H1 (cell line): ENCODE measurements at regions not wholly inside any gene's neighbourhood (a gene's known extent, or its start where the extent isn't known, plus 50 kb on each side); places are given as distances from the start of the nearest gene placed in this dataset.

Experiments
- CTCF ChIA-PET: fragments of 300-600 bp; sonication (Branson Sonifier 250); formaldehyde crosslinking; loops from one replicate; lab custom pipeline; 2021; ENCODE audit not compliant: partially characterized antibody; lab: Charles Lee
- POLR2A ChIA-PET: fragments of 300-600 bp; sonication (Branson Sonifier 250); formaldehyde crosslinking; loops from one replicate; lab custom pipeline; 2021; ENCODE audit warnings: inconsistent platforms; ENCODE audit not compliant: partially characterized antibody; lab: Charles Lee
- DNase-seq, 2 experiments: peaks; one replicate each; pipeline versions ENCODE4 v3.0.0 to v3.0.0-alpha.2; 2010 to 2022; ENCODE audit warnings: low spot score in 2 of 2, low read depth in 1 of 2, mixed read lengths in 1 of 2
- FAIRE-seq: peaks from 2 replicates; lab custom pipeline; 2011; peaks lifted over from hg19 to GRCh38; lab: Jason Lieb, UNC
- H2AFZ ChIP-seq: 2 replicates; pipeline ENCODE4 v1.8.1; 2012; ENCODE audit warnings: low read length, inconsistent platforms
- H2AK5ac ChIP-seq: 2 replicates; pipeline ENCODE4 v1.6.1; 2013; ENCODE audit warnings: low read depth, low read length
- H2BK120ac ChIP-seq: replicated peaks from 2 replicates; pipeline ENCODE3; 2013; ENCODE audit warnings: low read depth, low read length, inconsistent platforms
- H2BK12ac ChIP-seq: 2 replicates; pipeline ENCODE4 v1.6.1; 2013; ENCODE audit warnings: low read depth, low read length
- H2BK15ac ChIP-seq: 2 replicates; pipeline ENCODE4 v1.6.1; 2013; ENCODE audit warnings: low read length
- H2BK20ac ChIP-seq: 2 replicates; pipeline ENCODE4 v1.6.1; 2013; ENCODE audit warnings: low read length
- H2BK5ac ChIP-seq: 2 replicates; pipeline ENCODE4 v1.6.1; 2013; ENCODE audit warnings: low read depth, low read length
- H3K14ac ChIP-seq: 2 replicates; pipeline ENCODE4 v1.6.1; 2013; ENCODE audit warnings: inconsistent platforms; ENCODE audit not compliant: insufficient read length
- H3K18ac ChIP-seq: 2 replicates; pipeline ENCODE4 v1.6.1; 2013; ENCODE audit warnings: low read length; ENCODE audit errors: extremely low read depth
- H3K23ac ChIP-seq: 2 replicates; pipeline ENCODE4 v1.6.1; 2013; ENCODE audit warnings: inconsistent platforms; ENCODE audit not compliant: insufficient read length
- H3K23me2 ChIP-seq: 2 replicates; pipeline ENCODE4 v1.6.1; 2013; ENCODE audit warnings: low read depth, low read length
- H3K27ac ChIP-seq: 2 replicates; pipeline ENCODE4 v1.6.1; 2011; ENCODE audit warnings: low read depth, low read length, inconsistent platforms
- H3K27me3 ChIP-seq, 4 experiments: replicated peaks in 1 of 4; 1 replicate in 1 of 4; 2 replicates in 3 of 4; pipeline versions ENCODE4 v1.6.1 to v1.8.1; 2011 to 2013; ENCODE audit warnings: low read length in 3 of 4, mild to moderate bottlenecking in 3 of 4, inconsistent platforms in 2 of 4, mixed read lengths in 2 of 4, moderate library complexity in 1 of 4; ENCODE audit not compliant: control insufficient read depth in 3 of 4, insufficient read depth in 3 of 4; ENCODE audit errors: extremely low read depth in 1 of 4
- H3K36me3 ChIP-seq, 4 experiments: 2 replicates each; pipeline versions ENCODE4 v1.6.1 to v1.8.1; 2011 to 2013; ENCODE audit warnings: mild to moderate bottlenecking in 4 of 4, low read length in 3 of 4, moderate library complexity in 2 of 4, control low read depth in 1 of 4, inconsistent platforms in 1 of 4; ENCODE audit not compliant: insufficient read depth in 4 of 4, control insufficient read depth in 2 of 4
- H3K4ac ChIP-seq: replicated peaks from 2 replicates; pipeline ENCODE3; 2013; ENCODE audit warnings: low read length, low read depth, mixed read lengths, inconsistent platforms; ENCODE audit not compliant: insufficient read length
- H3K4me1 ChIP-seq, 4 experiments: replicated peaks in 1 of 4; 1 replicate in 1 of 4; 2 replicates in 3 of 4; pipeline versions ENCODE4 v1.6.1 to v1.8.1; 2011 to 2013; ENCODE audit warnings: low read length in 3 of 4, inconsistent platforms in 2 of 4, mixed read lengths in 1 of 4; ENCODE audit not compliant: insufficient read depth in 4 of 4, control insufficient read depth in 3 of 4
- H3K4me2 ChIP-seq, 2 experiments: 2 replicates each; pipeline versions ENCODE4 v1.6.1 to v1.8.1; 2011 to 2013; ENCODE audit warnings: low read depth in 2 of 2, low read length in 2 of 2, control low read depth in 1 of 2, inconsistent platforms in 1 of 2, mild to moderate bottlenecking in 1 of 2; ENCODE audit not compliant: insufficient read depth in 1 of 2
- H3K4me3 ChIP-seq, 4 experiments: fragments of 200-600, 300-600 bp in 1 of 4; sonication (generic), shearing (Covaris generic), sonication (Bioruptor Twin) in 1 of 4; 2 replicates each; pipeline versions ENCODE4 v1.5.1 to v1.8.1; 2011 to 2016; ENCODE audit warnings: low read length in 4 of 4, low read depth in 3 of 4, control low read depth in 2 of 4, inconsistent platforms in 2 of 4, mild to moderate bottlenecking in 2 of 4, mixed read lengths in 1 of 4, moderate library complexity in 1 of 4; ENCODE audit not compliant: insufficient read depth in 2 of 4; ENCODE audit errors: extremely low read depth in 1 of 4
- H3K56ac ChIP-seq: replicated peaks from 2 replicates; pipeline ENCODE3; 2013; ENCODE audit warnings: low read depth, mild to moderate bottlenecking, mixed read lengths, low read length, inconsistent platforms; ENCODE audit not compliant: insufficient read length
- H3K79me1 ChIP-seq: 2 replicates; pipeline ENCODE4 v1.6.1; 2013; ENCODE audit warnings: low read depth, low read length, control low read depth
- H3K79me2 ChIP-seq, 2 experiments: 2 replicates each; pipeline versions ENCODE4 v1.6.1 to v1.8.1; 2012 to 2013; ENCODE audit warnings: low read length in 2 of 2, mild to moderate bottlenecking in 2 of 2, inconsistent platforms in 1 of 2; ENCODE audit not compliant: insufficient read depth in 2 of 2, control insufficient read depth in 1 of 2
- H3K9ac ChIP-seq, 4 experiments: replicated peaks in 1 of 4; 1 replicate in 1 of 4; 2 replicates in 3 of 4; pipeline versions ENCODE4 v1.6.1 to v1.8.1; 2011 to 2013; ENCODE audit warnings: low read depth in 3 of 4, low read length in 3 of 4, control low read depth in 2 of 4, mild to moderate bottlenecking in 2 of 4, moderate library complexity in 2 of 4, inconsistent platforms in 1 of 4; ENCODE audit errors: extremely low read depth in 1 of 4
- H3K9me3 ChIP-seq, 2 experiments: 2 replicates each; pipeline versions ENCODE4 v1.6.1 to v1.8.1; 2012 to 2013; ENCODE audit warnings: mild to moderate bottlenecking in 2 of 2, moderate library complexity in 2 of 2, control low read depth in 1 of 2, inconsistent platforms in 1 of 2, low read depth in 1 of 2, low read length in 1 of 2, mixed read lengths in 1 of 2; ENCODE audit not compliant: insufficient read depth in 2 of 2
- H4K20me1 ChIP-seq, 2 experiments: replicated peaks in 1 of 2; 2 replicates each; pipeline versions ENCODE3 to v1.8.1; 2011 to 2013; ENCODE audit warnings: inconsistent platforms in 2 of 2, low read length in 2 of 2, mild to moderate bottlenecking in 1 of 2; ENCODE audit not compliant: insufficient read depth in 2 of 2, control insufficient read depth in 1 of 2
- H4K5ac ChIP-seq: 2 replicates; pipeline ENCODE4 v1.6.1; 2013; ENCODE audit warnings: low read length, low read depth, mixed read lengths, inconsistent platforms; ENCODE audit not compliant: insufficient read length
- H4K8ac ChIP-seq: 2 replicates; pipeline ENCODE4 v1.8.0; 2013; ENCODE audit warnings: mild to moderate bottlenecking, moderate library complexity, low read length, inconsistent platforms; ENCODE audit not compliant: insufficient read depth; ENCODE audit errors: extremely low read depth
- H4K91ac ChIP-seq: replicated peaks from 2 replicates; pipeline ENCODE3; 2013; ENCODE audit warnings: low read length, mixed read lengths, inconsistent platforms; ENCODE audit not compliant: insufficient read length
- BRCA1 ChIP-seq: IDR thresholded peaks from 2 replicates; pipeline ENCODE4 v1.6.1; 2012; ENCODE audit warnings: low read depth, low read length, improper control_type of control experiment
- CBX5 ChIP-seq: fragments of 300-800, 300-1000 bp; sonication (generic); IDR thresholded peaks from 2 replicates; pipeline ENCODE4 v1.7.1; 2016; ENCODE audit warnings: antibody characterized with exemption, low read length, low read depth
- EGR1 ChIP-seq: IDR thresholded peaks from 2 replicates; pipeline ENCODE4 v1.6.1; 2011; ENCODE audit warnings: low read depth, low read length, borderline replicate concordance
- JUN ChIP-seq: IDR thresholded peaks from 2 replicates; pipeline ENCODE4 v1.6.1; 2011; ENCODE audit warnings: low read depth, mild to moderate bottlenecking, improper control_type of control experiment, low read length
- NANOG ChIP-seq: IDR thresholded peaks from 2 replicates; pipeline ENCODE4 v1.6.1; 2011; ENCODE audit warnings: low read length, low read depth, mild to moderate bottlenecking, inconsistent platforms; ENCODE audit not compliant: insufficient read depth, poor library complexity, severe bottlenecking
- POLR2A ChIP-seq, 2 experiments: IDR thresholded peaks; 1 replicate in 1 of 2; 2 replicates in 1 of 2; pipeline ENCODE4 v1.6.1; 2011; ENCODE audit warnings: low read depth in 2 of 2, low read length in 2 of 2, mild to moderate bottlenecking in 2 of 2; ENCODE audit errors: control extremely low read depth in 1 of 2
- POLR2AphosphoS5 ChIP-seq: IDR thresholded peaks from 2 replicates; pipeline ENCODE4 v1.6.1; 2011; ENCODE audit warnings: low read depth, low read length
- RBBP5 ChIP-seq: IDR thresholded peaks from 2 replicates; pipeline ENCODE4 v1.7.1; 2012; ENCODE audit warnings: low read depth, mild to moderate bottlenecking, inconsistent platforms, low read length, moderate library complexity, borderline replicate concordance
- RFX5 ChIP-seq: IDR thresholded peaks from 2 replicates; pipeline ENCODE4 v1.6.1; 2011; ENCODE audit warnings: low read depth, low read length, improper control_type of control experiment, borderline replicate concordance
- SP1 ChIP-seq: IDR thresholded peaks from 2 replicates; pipeline ENCODE4 v1.6.1; 2011; ENCODE audit warnings: low read depth, low read length
- SP4 ChIP-seq: IDR thresholded peaks from 2 replicates; pipeline ENCODE4 v1.6.1; 2012; ENCODE audit warnings: low read length, inconsistent platforms
- TAF1 ChIP-seq: IDR thresholded peaks from 2 replicates; pipeline ENCODE4 v1.6.1; 2011; ENCODE audit warnings: mild to moderate bottlenecking, low read depth, low read length
- WGBS, 2 experiments: shearing (Covaris generic) in 1 of 2; methylation state at CpG; one replicate each; pipeline versions ENCODE4 v1.1.6 to v1.1.7; 2013 to 2015; ENCODE audit warnings: low lambda C conversion rate in 2 of 2, mixed read lengths in 2 of 2, inconsistent platforms in 1 of 2, low coverage in 1 of 2, missing lambda C conversion rate in 1 of 2; ENCODE audit not compliant: insufficient replicate concordance in 2 of 2, insufficient coverage in 1 of 2, insufficient read length in 1 of 2; ENCODE audit errors: extremely low coverage in 1 of 2, missing lambda C conversion rate in 1 of 2; 5-methylcytosine and 5-hydroxymethylcytosine counted together
- TF ChIP-seq, protein P1 (sequence below): IDR thresholded peaks from 2 replicates; pipeline ENCODE4 v1.6.1; 2012; ENCODE audit warnings: low read length, inconsistent platforms
- TF ChIP-seq, protein P2 (sequence below): IDR thresholded peaks from 2 replicates; pipeline ENCODE4 v1.6.1; 2011; ENCODE audit warnings: low read length, improper control_type of control experiment

DNA sequence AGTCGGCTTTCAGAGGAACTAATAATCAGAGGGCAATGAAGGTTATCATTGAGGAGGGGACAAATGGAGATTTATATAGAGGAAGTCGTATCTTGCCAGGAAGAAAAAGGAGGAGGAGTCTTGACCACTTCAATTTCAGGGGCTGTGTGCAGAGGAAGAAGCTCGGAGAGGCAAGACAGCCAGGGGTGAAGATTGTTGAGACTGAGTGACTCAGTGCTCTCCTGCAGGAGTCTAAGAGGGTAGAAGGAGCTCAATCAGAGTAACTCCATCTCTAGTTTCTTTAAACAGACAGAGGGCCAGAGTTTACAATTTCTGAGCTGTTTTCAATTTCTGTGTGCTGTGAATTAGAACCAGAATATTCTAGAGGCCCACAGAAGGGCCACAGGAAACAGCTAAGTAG is 439.3 kb upstream of the PRICKLE1 start:
- H3K18ac ChIP-seq = no peak overlapping the region
- H3K9me3 ChIP-seq = peaks cover 3% of the 10 kb centered on the region in 2 experiments; a peak in 2 of 4 replicates
- no peak overlapping the region for H2BK20ac ChIP-seq
- no peak overlapping the region for H4K91ac ChIP-seq
- H4K20me1 ChIP-seq = no peaks in the 10 kb centered on the region
- no peaks in the 10 kb centered on the region for H3K36me3 ChIP-seq
- no peak overlapping the region for H3K23ac ChIP-seq
- H3K27me3 ChIP-seq = no peaks in the 10 kb centered on the region
- WGBS, 2 experiments = 75% methylated on average over 3 of the region's 3 CpGs; no CpG with 5 or more reads in 1 of the 2 experiments
- H3K4ac ChIP-seq = no peak overlapping the region
- no peak overlapping the region for H2BK5ac ChIP-seq
- no peaks in the 10 kb centered on the region for H3K4me1 ChIP-seq
- no peak for FAIRE-seq
- H2BK15ac ChIP-seq = no peak overlapping the region
- no peak overlapping the region for H3K27ac ChIP-seq
- no peak overlapping the region for H4K5ac ChIP-seq
- no peaks in the 10 kb centered on the region for H3K79me2 ChIP-seq
- H3K23me2 ChIP-seq = no peaks in the 10 kb centered on the region; the same call in 1 of the 2 replicates
- H3K4me2 ChIP-seq = no peak overlapping the region
- no peak overlapping the region for H3K14ac ChIP-seq
- H2AK5ac ChIP-seq = no peak overlapping the region
- H4K8ac ChIP-seq = no peak overlapping the region
- no peak overlapping the region for H2BK12ac ChIP-seq
- 0 out of 2 replicates have a peak overlapping the region, but pooled peaks have one; percentile 10 for H2AFZ ChIP-seq
- no peaks in the 10 kb centered on the region for H3K79me1 ChIP-seq
- ChIA-PET POLR2A (no interaction called here), CTCF (no interaction called here)
- no peak overlapping the region for H3K4me3 ChIP-seq
- H3K9ac ChIP-seq = no peak overlapping the region
- H3K56ac ChIP-seq = no peak overlapping the region
- H2BK120ac ChIP-seq = no peak overlapping the region
- no peak for DNase-seq
- TF ChIP-seq NANOG (no peak), SP4 (no peak), BRCA1 (no peak), TAF1 (no peak), RBBP5 (no peak), CBX5 (no peak), JUN (no peak), RFX5 (no peak), EGR1 (no peak), SP1 (no peak), POLR2AphosphoS5 (no peak), POLR2A (IDR thresholded peaks at IDR 0.05; ENCODE audit: control extremely low read depth in 1 of 2, low read depth in 2 of 2, low read length in 2 of 2) (no peak)
- TF ChIP-seq, protein P1, sequence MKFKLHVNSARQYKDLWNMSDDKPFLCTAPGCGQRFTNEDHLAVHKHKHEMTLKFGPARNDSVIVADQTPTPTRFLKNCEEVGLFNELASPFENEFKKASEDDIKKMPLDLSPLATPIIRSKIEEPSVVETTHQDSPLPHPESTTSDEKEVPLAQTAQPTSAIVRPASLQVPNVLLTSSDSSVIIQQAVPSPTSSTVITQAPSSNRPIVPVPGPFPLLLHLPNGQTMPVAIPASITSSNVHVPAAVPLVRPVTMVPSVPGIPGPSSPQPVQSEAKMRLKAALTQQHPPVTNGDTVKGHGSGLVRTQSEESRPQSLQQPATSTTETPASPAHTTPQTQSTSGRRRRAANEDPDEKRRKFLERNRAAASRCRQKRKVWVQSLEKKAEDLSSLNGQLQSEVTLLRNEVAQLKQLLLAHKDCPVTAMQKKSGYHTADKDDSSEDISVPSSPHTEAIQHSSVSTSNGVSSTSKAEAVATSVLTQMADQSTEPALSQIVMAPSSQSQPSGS = no peak
- TF ChIP-seq, protein P2, sequence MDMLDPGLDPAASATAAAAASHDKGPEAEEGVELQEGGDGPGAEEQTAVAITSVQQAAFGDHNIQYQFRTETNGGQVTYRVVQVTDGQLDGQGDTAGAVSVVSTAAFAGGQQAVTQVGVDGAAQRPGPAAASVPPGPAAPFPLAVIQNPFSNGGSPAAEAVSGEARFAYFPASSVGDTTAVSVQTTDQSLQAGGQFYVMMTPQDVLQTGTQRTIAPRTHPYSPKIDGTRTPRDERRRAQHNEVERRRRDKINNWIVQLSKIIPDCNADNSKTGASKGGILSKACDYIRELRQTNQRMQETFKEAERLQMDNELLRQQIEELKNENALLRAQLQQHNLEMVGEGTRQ = no peak
